Glutamatergic neuron (in vitro differentiated cells): ENCODE measurements at regions not wholly inside any gene's neighbourhood (a gene's known extent, or its start where the extent isn't known, plus 50 kb on each side); places are given as distances from the start of the nearest gene placed in this dataset.
"Not testable (repeated sequence)": the region's sequence is repeated elsewhere in the genome, so short reads cannot be mapped to it uniquely, and the experiment has no call there.

Experiments used
- DNase-seq: peaks from one replicate; pipeline ENCODE4 v3.0.0; 2022
- H3K27ac Mint-ChIP-seq: one replicate; pipeline ENCODE4 v1.8.0; 2020; ENCODE audit warnings: mild to moderate bottlenecking, mixed read lengths, inconsistent platforms; ENCODE audit not compliant: unreplicated experiment
- H3K27me3 Mint-ChIP-seq: one replicate; pipeline ENCODE4 v1.8.0; 2020; ENCODE audit warnings: mild to moderate bottlenecking, moderate library complexity, mixed read lengths, inconsistent platforms; ENCODE audit not compliant: unreplicated experiment
- H3K36me3 Mint-ChIP-seq: one replicate; pipeline ENCODE4 v1.8.0; 2020; ENCODE audit warnings: mild to moderate bottlenecking, mixed read lengths, inconsistent platforms; ENCODE audit not compliant: unreplicated experiment
- H3K4me1 Mint-ChIP-seq: one replicate; pipeline ENCODE4 v1.8.0; 2020; ENCODE audit warnings: mild to moderate bottlenecking, low read depth, mixed read lengths, inconsistent platforms; ENCODE audit not compliant: unreplicated experiment
- H3K4me3 Mint-ChIP-seq: one replicate; pipeline ENCODE4 v1.8.0; 2020; ENCODE audit warnings: mild to moderate bottlenecking, mixed read lengths, inconsistent platforms; ENCODE audit not compliant: unreplicated experiment
- H3K9me3 Mint-ChIP-seq: one replicate; pipeline ENCODE4 v1.8.0; 2020; ENCODE audit warnings: mild to moderate bottlenecking, moderate library complexity, mixed read lengths, inconsistent platforms; ENCODE audit not compliant: unreplicated experiment
- TF ChIP-seq, protein P1 (sequence below): fragments of 200-600 bp; sonication (generic); IDR thresholded peaks from one replicate; pipeline ENCODE4 v1.5.0; 2021; ENCODE audit not compliant: partially characterized antibody, unreplicated experiment

DNA sequence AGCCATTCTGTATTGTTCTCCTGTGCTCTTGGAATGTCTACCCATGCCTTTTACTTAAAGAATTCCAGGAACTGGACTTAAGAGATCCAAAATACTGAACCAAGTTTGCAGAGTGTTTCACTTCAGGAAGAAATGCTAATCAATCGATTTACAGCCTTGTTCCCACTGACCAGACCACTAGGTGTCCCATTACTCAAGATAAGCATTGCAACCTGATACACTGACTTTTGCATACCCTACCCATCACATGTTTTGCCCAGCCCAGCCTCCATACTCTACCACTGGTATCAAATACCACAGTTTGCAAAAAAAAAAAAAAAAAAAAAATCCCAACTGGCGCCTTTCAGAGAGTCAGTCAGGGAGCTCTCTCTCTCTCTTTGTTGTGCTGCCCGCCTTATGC is 550.8 kb downstream of the CDH9 start:
- Mint-ChIP-seq H3K4me3 (no peak overlapping the region), H3K27me3 (peaks cover 2% of the 10 kb centered on the region), H3K36me3 (no peaks in the 10 kb centered on the region), H3K4me1 (peaks cover 2% of the 10 kb centered on the region), H3K9me3 (peaks cover 5% of the 10 kb centered on the region), H3K27ac (no peak overlapping the region)
- DNase-seq, result no peak
- TF ChIP-seq, protein P1, sequence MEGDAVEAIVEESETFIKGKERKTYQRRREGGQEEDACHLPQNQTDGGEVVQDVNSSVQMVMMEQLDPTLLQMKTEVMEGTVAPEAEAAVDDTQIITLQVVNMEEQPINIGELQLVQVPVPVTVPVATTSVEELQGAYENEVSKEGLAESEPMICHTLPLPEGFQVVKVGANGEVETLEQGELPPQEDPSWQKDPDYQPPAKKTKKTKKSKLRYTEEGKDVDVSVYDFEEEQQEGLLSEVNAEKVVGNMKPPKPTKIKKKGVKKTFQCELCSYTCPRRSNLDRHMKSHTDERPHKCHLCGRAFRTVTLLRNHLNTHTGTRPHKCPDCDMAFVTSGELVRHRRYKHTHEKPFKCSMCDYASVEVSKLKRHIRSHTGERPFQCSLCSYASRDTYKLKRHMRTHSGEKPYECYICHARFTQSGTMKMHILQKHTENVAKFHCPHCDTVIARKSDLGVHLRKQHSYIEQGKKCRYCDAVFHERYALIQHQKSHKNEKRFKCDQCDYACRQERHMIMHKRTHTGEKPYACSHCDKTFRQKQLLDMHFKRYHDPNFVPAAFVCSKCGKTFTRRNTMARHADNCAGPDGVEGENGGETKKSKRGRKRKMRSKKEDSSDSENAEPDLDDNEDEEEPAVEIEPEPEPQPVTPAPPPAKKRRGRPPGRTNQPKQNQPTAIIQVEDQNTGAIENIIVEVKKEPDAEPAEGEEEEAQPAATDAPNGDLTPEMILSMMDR, result no peak

DNA sequence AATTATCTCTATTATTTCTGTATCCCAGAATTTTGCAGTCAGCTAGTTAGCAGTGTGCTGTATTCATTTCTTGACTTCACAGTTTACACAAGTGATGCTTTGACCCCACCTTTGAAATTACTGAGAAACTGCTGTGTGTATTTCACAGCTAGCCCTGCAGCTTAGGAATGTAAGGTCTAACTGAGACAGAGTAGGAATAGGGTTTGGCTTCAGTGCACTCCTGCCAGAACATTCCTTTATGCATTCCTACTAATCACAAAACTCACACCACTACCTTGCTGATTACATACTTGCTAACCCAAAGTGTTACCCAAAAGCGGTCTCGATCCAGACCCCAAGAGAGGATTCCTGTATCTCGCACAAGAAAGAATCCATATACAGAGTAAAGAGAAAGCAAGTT is 551.8 kb downstream of the CDH9 start:
- peaks cover 2% of the 10 kb centered on the region for H3K27me3 Mint-ChIP-seq
- TF ChIP-seq, protein P1, result no peak
- no peak overlapping the region for H3K27ac Mint-ChIP-seq
- peaks cover 2% of the 10 kb centered on the region for H3K4me1 Mint-ChIP-seq
- H3K4me3 Mint-ChIP-seq, result no peak overlapping the region
- no peaks in the 10 kb centered on the region for H3K36me3 Mint-ChIP-seq
- peaks cover 5% of the 10 kb centered on the region for H3K9me3 Mint-ChIP-seq
- DNase-seq, result no peak

DNA sequence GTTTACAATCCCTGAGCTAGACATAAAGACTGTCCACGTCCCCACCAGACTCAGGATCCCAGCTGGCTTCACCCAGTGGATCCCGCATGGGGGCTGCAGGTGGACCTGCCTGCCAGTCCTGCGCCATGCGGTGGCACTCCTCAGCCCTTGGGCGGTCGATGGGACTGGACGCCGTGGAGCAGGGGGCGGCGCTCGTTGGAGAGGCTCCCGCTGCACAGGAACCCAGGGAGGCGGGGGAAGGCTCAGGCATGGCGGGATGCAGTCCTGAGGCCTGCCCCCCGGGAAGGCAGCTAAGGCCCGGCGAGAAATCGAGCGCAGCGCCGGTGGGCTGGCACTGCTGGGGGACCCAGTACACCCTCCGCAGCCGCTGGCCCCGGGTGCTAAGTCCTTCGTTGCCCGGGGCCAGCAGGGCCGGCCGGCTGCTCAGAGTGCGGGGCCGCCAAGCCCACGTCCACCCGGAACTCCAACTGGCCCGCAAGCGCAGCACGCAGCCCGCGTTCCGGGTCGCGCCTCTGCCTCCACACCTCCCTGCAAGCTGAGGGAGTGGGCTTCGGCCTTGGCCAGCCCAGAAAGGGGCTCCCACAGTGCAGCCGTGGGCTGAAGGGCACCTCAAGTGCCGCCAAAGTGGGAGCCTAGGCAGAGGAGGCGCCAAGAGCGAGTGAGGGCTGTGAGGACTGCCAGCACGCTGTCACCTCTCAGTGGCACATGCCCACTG is 553.1 kb downstream of the CDH9 start:
- H3K36me3 Mint-ChIP-seq, H3K9me3 Mint-ChIP-seq, H3K27ac Mint-ChIP-seq, DNase-seq, H3K4me1 Mint-ChIP-seq, H3K27me3 Mint-ChIP-seq, H3K4me3 Mint-ChIP-seq: not testable (repeated sequence)

DNA sequence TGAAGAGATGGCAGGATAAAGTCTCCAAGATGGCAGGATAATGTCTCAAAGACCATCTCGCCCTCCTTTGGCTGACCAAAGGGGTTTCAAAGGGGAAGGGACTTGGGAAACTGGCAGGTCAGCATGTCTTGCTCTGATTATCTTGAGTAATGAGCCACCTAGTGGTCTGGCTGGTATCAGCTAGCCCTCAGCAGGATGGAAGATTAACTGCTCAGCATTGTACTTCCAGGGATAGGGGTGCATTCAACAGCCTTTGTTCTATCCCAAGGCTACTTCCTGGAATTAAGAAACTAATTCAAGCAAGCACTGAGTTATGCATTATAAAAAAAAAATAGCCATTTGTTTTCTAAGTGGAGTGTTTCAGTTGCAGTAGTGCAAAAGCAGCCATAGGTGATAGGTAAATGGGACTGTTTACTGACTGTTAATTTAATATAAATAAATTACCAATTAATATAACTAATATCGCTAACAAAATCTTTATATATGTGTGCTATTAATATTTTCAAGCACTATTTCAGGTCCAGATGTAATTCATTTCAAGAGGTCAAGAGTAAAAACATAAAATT is 555.5 kb downstream of the CDH9 start:
- Mint-ChIP-seq H3K27ac (no peak overlapping the region), H3K9me3 (peaks cover 2% of the 10 kb centered on the region), H3K36me3 (no peaks in the 10 kb centered on the region), H3K27me3 (no peaks in the 10 kb centered on the region), H3K4me3 (no peak overlapping the region), H3K4me1 (peaks cover 2% of the 10 kb centered on the region)
- peak; percentile 60 for DNase-seq
- TF ChIP-seq, protein P1, result peak; percentile 76

DNA sequence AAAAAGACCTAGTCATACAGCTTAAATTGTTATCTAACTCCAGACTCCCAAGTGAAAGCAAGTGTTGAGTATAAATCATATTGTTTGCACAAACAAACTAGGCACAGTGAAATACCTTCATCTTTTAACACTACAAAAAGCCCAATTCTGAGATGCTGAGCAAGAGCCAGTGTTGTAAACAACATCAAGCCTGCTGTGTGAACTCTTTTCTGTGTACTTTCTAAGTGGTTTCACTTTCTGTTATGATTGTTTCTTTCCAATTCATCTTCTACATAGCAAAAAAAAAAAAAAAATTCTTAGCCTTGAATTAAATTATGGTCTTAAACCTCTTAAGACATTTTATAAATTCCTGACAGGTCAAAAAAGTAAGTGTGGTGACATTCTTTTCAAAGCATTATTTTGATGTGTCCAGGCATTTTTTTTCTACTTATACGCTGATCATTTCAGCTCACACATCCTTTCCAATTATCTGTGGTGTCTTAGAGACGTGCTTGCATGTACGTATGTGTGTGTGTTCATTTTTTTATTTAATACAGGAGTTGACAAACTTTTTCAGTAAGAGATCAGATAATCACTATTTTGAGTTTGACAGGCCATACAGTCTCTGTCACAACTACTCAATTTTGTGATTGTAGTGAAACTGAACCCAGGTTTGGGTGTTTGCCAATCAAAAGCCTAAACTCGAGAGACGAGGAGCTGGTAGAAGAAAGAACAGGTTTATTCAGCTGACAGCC is 556.1 kb downstream of the CDH9 start:
- H3K36me3 Mint-ChIP-seq, result no peaks in the 10 kb centered on the region
- no peak overlapping the region for H3K4me3 Mint-ChIP-seq
- TF ChIP-seq, protein P1, result no peak
- no peaks in the 10 kb centered on the region for H3K27me3 Mint-ChIP-seq
- H3K27ac Mint-ChIP-seq, result no peak overlapping the region
- peaks cover 2% of the 10 kb centered on the region for H3K4me1 Mint-ChIP-seq
- DNase-seq, result no peak
- H3K9me3 Mint-ChIP-seq, result peaks cover 2% of the 10 kb centered on the region
